ENCODE measurements at regions not wholly inside any gene's neighbourhood (a gene's known extent, or its start where the extent isn't known, plus 50 kb on each side); places are given as distances from the start of the nearest gene placed in this dataset.

DNA sequence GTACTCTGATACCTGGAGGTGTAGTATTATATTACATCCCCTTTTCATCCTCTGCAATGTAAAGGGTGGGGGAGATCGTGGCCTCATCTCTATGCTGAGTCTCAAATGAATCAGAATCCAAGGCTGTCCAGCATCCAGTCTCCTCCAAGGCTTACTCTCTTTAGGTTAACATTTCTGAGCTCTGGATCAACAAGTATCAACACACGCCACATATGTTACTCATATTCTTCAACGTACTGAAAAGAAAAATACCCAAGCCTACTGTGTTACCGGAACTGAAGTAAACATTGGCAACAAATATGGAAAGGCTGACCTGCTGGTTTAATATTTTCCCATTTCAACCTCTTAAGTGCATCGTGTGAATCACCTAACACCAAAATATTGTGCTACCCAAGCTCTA lies 241.8 kb downstream of the GAS1 start:
- Histone ChIP-seq H2BK120ac (ENCODE audit: low read depth, low read length) (no peak overlapping the region), H3K9me1 (ENCODE audit: insufficient read depth, low read length) (peaks cover 3% of the 10 kb centered on the region; the same call in 1 of the 2 replicates), H4K8ac (ENCODE audit: low read depth in 2 of 2, low read length in 2 of 2) (no peak overlapping the region), H2AK5ac (ENCODE audit: low read depth, low read length) (no peak overlapping the region), H4K5ac (ENCODE audit: low read depth, low read length) (no peak overlapping the region), H2AFZ (replicated peaks; ENCODE audit: low read length, poor library complexity) (no peak overlapping the region), H2AK9ac (replicated peaks; ENCODE audit: low read depth, low read length, poor library complexity) (no peak overlapping the region), H4K91ac (ENCODE audit: insufficient read depth, low read depth, low read length) (no peak overlapping the region), H2BK5ac (ENCODE audit: low read depth, low read length, poor library complexity, severe bottlenecking) (no peak overlapping the region), H3K79me1 (ENCODE audit: low read depth in 1 of 2, low read length in 2 of 2) (no peaks in the 10 kb centered on the region), H3K4ac (ENCODE audit: low read depth, low read length) (no peak overlapping the region), H3K4me2 (ENCODE audit: low read depth, low read length) (peak overlapping the region; percentile 8; the same call in 1 of the 2 replicates), H3K9me3 (ENCODE audit: control insufficient read depth, insufficient read depth, low read length) (no peaks in the 10 kb centered on the region), H3K4me1 (ENCODE audit: control insufficient read depth, insufficient read depth, low read length) (peaks cover 5% of the 10 kb centered on the region), H3K14ac (replicated peaks; ENCODE audit: low read depth, low read length) (no peak overlapping the region), H4K20me1 (ENCODE audit: insufficient read depth, low read length) (no peaks in the 10 kb centered on the region), H2BK15ac (ENCODE audit: low read depth, low read length) (no peak overlapping the region), H3K23ac (ENCODE audit: low read depth, low read length) (no peak overlapping the region), H3K56ac (ENCODE audit: extremely low read depth, insufficient read depth, low read length) (no peak overlapping the region), H3K18ac (ENCODE audit: low read depth, low read length) (no peak overlapping the region), H3K27ac (ENCODE audit: insufficient read depth, low read length) (no peak overlapping the region), H3K27me3 (ENCODE audit: control insufficient read depth, insufficient read depth, low read length) (no peaks in the 10 kb centered on the region), H2BK20ac (ENCODE audit: low read depth, low read length) (no peak overlapping the region), H3K9ac (ENCODE audit: low read depth, low read length) (no peak overlapping the region), H3K36me3 (ENCODE audit: control insufficient read depth, insufficient read depth, low read length) (no peaks in the 10 kb centered on the region), H3K4me3 (ENCODE audit: insufficient read depth, low read depth, low read length) (no peak overlapping the region)
- dilution Hi-C loops (cut with HindIII; ENCODE audit: low sequenced_read_pairs, unreplicated experiment): no loop called here
- ATAC-seq (ENCODE audit: low read depth) (peak; percentile 94), DNase-seq (peak; percentile 85)
- ChIA-PET POLR2A (ENCODE audit: unreplicated experiment) (no interaction called here), CTCF (interaction anchor here (0.9 to 1.4 kb wide), 2 partner anchors 9 to 238 kb away, joined by 3 to 4 read pairs; no protein-coding TSS in a partner anchor)
- in situ Hi-C loops (cut with MboI; ENCODE audit: low sequenced_read_pairs): no loop called here
- no CpG with 5 or more reads among the region's 5 CpGs for WGBS, 2 experiments (ENCODE audit: extremely low coverage in 2 of 2, insufficient read length in 1 of 2)
- intact Hi-C loops (cut with micrococcal nuclease): loop anchor here (1.0 to 5.0 kb wide), 2 partner anchors 8 to 218 kb away; no protein-coding TSS in a partner anchor
- BruUV-seq (replicated peaks): no TSS peak
- no peak for TF ChIP-seq SMC3 (IDR thresholded peaks at IDR 0.05; ENCODE audit: low read depth, low read length)
- TF ChIP-seq RFX5 (IDR thresholded peaks at IDR 0.05; ENCODE audit: low read depth, low read length): no peak
- TF ChIP-seq POLR2A (IDR thresholded peaks at IDR 0.05; ENCODE audit: low read depth, low read length): no peak
- peak; percentile 44; the same call in 1 of the 2 replicates for TF ChIP-seq FOS (IDR thresholded peaks at IDR 0.05; ENCODE audit: low read depth, low read length)
- TF ChIP-seq BHLHE40 (IDR thresholded peaks at IDR 0.05; ENCODE audit: low read depth, low read length): no peak
- no peak for TF ChIP-seq RCOR1 (IDR thresholded peaks at IDR 0.05; ENCODE audit: insufficient replicate concordance, low read length)
- TF ChIP-seq, protein P1, sequence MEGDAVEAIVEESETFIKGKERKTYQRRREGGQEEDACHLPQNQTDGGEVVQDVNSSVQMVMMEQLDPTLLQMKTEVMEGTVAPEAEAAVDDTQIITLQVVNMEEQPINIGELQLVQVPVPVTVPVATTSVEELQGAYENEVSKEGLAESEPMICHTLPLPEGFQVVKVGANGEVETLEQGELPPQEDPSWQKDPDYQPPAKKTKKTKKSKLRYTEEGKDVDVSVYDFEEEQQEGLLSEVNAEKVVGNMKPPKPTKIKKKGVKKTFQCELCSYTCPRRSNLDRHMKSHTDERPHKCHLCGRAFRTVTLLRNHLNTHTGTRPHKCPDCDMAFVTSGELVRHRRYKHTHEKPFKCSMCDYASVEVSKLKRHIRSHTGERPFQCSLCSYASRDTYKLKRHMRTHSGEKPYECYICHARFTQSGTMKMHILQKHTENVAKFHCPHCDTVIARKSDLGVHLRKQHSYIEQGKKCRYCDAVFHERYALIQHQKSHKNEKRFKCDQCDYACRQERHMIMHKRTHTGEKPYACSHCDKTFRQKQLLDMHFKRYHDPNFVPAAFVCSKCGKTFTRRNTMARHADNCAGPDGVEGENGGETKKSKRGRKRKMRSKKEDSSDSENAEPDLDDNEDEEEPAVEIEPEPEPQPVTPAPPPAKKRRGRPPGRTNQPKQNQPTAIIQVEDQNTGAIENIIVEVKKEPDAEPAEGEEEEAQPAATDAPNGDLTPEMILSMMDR (conservative IDR thresholded peaks at IDR 0.05; ENCODE audit: low read depth, low read length): no peak
- TF ChIP-seq CEBPB (IDR thresholded peaks at IDR 0.05; ENCODE audit: low read depth, low read length): no peak
- TF ChIP-seq MAFK (IDR thresholded peaks at IDR 0.05; ENCODE audit: low read depth, low read length): no peak
